OCI-LY3 (cell line): ENCODE measurements at regions not wholly inside any gene's neighbourhood (a gene's known extent, or its start where the extent isn't known, plus 50 kb on each side); places are given as distances from the start of the nearest gene placed in this dataset.

ENCODE experiments used
- EZH2phosphoT487 ChIP-seq: fragments of 200-600 bp; shearing (Covaris generic); IDR thresholded peaks from 2 replicates; pipeline ENCODE4 v1.6.1; 2018; ENCODE audit warnings: antibody characterized with exemption, mixed run types, low read depth
- TF ChIP-seq, protein P1 (sequence below): fragments of 200-600, 300-600 bp; sonication (generic); IDR thresholded peaks from 2 replicates; pipeline ENCODE4 v1.5.1; 2014; ENCODE audit warnings: antibody characterized with exemption, low read length, low read depth

DNA sequence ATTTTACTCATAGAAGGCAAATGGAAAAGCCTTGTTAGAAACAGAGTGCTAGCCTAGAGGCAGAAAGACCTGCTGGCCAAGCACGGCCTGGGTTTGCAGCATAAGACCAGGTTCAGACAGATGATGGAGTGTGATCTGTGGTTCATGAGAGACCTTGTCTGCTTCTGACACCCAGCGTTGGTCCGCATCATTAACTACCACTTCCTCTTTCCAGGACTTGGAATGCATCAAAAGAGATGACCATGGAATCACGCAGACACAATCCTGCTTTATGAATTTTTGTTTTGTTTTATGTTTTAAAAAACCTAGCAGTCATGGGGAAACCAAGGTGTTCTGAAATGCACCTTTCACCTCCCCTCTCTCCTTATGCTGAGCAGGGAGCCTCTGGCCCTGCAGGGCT, 76.8 kb upstream of the SYNDIG1 start:
- TF ChIP-seq, protein P1, sequence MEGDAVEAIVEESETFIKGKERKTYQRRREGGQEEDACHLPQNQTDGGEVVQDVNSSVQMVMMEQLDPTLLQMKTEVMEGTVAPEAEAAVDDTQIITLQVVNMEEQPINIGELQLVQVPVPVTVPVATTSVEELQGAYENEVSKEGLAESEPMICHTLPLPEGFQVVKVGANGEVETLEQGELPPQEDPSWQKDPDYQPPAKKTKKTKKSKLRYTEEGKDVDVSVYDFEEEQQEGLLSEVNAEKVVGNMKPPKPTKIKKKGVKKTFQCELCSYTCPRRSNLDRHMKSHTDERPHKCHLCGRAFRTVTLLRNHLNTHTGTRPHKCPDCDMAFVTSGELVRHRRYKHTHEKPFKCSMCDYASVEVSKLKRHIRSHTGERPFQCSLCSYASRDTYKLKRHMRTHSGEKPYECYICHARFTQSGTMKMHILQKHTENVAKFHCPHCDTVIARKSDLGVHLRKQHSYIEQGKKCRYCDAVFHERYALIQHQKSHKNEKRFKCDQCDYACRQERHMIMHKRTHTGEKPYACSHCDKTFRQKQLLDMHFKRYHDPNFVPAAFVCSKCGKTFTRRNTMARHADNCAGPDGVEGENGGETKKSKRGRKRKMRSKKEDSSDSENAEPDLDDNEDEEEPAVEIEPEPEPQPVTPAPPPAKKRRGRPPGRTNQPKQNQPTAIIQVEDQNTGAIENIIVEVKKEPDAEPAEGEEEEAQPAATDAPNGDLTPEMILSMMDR = no peak
- no peak for TF ChIP-seq EZH2phosphoT487
